HG03460 (cell line): ENCODE measurements at regions not wholly inside any gene's neighbourhood (a gene's known extent, or its start where the extent isn't known, plus 50 kb on each side); places are given as distances from the start of the nearest gene placed in this dataset.

Source experiments
- ATAC-seq: cut with Tn5 transposase; IDR thresholded peaks from one replicate; pipeline ENCODE4 v1.9.1; 2021; ENCODE audit not compliant: unreplicated experiment

DNA sequence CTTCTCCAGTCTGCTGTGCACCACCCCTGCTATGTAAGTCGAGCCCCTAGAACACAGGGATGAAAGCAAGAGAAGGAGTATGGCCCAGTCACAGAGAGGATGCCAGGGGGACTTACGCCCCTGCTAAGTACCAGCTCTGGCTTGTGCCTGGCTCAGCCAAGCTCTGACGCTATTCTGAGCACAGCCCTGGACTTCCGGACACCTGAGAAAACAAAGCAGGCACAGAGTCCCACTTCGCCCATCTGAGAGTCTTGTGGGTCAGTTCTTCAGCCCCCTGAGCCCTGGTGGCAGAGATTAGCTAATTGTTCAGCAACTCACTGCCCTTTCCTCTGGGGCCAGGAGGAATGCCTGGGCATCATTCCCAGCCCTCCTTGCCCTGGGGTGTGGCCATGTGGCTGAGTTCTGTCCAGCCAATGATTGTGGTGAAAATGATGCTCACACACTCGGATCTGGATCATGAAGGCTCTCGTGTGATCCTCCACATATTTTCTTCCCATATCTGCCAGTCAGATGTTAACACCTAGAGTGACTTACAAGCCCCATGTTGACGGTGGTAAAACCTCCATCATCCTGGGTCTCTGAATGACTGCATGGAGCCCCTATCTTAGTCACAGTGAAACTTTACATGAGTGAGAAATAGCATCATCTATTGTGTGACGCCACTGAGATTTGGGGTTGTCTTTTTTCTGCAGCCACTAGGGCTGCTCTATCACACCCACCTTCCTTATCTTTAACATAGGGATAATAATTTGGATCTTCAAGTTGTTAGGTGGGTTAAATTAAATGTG lies 105.7 kb downstream of the TPRA1 start:
- no peak for ATAC-seq

- peak; percentile 88 for ATAC-seq
Measured at GRCh38 chr3:127483902-127484591, 106.5 kb downstream of the TPRA1 start.

GRCh38 chr3:127483005-127483641 lies 107.4 kb downstream of the TPRA1 start:
- no peak for ATAC-seq

GRCh38 chr3:127482216-127483004 lies 108.1 kb downstream of the TPRA1 start:
- ATAC-seq, result no peak

DNA sequence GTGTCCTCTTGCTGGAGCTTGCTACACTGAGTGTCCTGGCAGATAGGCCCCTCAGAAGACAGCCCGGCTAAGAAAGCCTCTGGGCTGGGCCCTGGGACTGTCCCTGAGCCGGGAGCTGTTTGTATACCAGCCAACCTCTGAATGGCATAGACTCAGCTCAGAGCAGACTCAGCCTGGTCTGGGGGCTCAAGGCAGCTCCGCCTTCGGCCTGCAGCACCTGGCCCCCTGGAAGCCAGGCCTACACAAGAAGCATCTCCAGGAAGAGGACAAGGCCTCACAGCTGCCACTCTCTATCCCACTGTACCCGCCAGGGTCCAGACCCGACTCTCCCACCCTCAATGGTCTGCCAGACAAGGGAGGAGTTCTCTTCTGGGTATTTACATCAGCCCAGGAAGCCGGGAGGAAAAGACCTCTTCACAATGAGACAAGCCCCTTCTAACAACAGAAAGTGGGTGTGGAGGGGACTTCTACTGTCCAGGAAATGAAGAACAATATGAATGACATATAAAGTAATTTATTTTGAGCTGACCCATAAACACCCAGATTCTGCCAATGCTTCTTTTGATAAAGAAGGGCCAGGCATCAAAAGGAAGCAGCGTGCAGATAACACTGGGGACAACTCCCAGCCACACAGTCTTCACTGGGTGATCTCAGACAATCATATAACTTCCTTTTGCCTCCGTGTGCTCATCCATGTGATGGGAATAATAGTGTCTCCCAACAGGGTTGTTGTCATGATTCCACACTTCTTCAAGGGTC lies 110.2 kb downstream of the TPRA1 start:
- ATAC-seq, result no peak

- no peak for ATAC-seq
Measured at GRCh38 chr3:127479449-127479848, 111.1 kb downstream of the TPRA1 start.

DNA sequence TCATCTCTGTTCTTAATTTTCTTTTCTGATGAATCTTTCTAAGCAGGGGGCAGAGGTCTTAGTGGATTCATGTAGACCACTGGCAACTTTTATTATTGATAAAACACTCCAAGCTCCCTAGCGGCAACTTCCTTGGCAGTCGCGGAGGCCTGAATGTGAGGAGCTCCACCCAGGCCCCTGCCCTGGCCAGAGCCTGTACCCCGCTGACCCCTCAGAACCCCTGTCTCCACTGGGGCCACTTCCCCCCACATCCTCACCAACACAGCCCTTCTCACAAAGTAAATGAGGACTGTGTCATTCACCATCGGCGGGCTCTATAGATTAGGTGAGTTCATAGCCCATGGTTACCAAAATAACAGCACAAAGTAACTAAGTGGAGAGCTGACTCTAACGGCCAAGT lies 111.6 kb downstream of the TPRA1 start:
- ATAC-seq, result no peak

DNA sequence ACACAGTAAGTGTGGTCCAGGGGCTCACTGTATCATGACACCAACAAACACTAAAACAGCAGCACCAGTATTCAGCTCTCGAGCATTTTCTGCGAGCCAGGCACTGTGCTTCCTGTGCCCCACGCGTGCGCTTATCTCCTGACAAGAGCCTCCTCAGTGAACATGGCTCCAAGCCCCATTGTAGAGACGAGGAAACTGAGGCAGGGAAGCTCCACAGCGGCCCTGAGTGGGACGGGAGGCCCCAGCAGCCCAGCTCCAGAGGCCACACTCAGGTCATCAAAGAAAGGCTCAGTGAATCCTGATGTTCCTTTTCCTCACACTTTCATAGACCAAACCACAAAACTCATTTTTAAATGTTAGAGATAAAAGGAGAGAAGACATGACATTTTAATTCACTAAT lies 113.1 kb downstream of the TPRA1 start:
- no peak for ATAC-seq

DNA sequence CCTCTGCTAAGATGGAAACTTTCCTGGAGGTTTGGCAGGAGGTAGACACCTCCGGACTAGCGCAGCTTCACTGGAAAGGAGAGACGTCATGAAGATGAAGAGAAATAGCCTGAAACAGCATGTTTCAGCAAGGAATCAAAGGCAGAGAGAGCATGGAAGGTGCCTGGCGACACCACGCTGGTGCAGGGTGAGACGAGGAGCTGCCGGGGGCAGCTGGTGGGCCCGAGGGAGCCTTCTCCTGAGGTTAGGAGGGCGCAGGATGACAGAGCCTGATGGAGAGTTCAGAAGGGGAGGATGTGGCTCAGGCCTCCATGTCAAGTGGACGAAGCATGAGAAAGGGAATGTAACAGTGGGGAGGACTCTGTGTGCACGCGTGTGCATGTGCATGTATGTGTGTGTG lies 113.6 kb downstream of the TPRA1 start:
- ATAC-seq, result no peak

DNA sequence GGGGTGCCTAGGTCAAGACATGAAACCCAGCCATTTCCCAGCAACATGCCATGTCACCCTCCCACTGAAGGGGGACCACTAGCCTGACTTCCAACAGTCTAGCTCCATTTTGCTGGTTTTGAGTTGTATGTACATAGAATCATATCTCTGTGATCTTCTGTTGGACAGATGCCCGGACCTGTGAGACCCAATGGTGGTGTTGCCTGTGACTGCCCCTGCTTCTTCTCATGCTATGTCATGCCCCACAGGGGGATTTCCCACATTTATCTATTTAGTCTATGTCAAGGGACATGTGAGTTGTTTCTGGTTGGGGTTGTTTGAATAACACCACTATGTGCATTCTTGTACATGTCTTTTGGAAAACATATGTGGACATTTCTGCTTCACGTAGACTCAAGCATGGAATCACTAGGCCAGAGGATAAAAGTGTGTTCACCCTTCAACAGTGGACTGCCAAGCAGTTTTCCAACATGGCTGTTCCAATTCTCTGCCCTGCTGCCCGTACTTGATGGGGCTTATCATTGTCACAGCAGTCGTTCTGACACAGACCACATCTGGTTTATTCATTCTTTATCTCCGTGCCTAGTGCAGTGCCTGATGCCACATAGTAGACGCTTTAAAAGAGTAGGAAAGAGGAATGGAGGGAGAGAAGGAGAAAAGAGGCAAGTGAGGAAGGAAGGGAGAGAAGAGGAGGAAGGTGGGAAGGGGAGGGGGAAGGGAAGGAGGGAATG lies 114.4 kb downstream of the TPRA1 start:
- no peak for ATAC-seq

DNA sequence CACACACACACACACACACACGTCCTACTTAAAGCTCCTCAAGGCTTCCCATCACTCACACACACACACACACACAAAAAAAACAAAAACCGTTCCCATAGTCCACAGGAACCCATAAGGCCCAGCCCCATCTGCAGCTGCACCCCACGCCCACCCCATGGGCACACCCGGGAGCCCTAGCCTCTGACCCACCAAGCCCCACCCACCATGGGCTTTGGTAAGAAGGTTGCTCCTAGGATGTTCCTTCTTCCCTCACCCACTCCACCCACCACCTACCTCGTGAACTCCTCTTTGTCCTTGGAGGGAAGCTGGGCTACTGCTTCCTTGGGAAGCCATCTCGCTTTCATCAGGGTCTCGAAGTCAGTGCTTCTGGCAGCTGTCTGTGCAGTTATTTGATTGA lies 115.1 kb downstream of the TPRA1 start:
- no peak for ATAC-seq

- ATAC-seq, result no peak
Measured at GRCh38 chr3:127473244-127474024, 117.1 kb downstream of the TPRA1 start.

GRCh38 chr3:127472506-127472905 lies 118.0 kb downstream of the TPRA1 start:
- ATAC-seq, result no peak

- no peak for ATAC-seq
Measured at GRCh38 chr3:127471142-127471541, 119.4 kb downstream of the TPRA1 start.

- ATAC-seq, result no peak
Measured at GRCh38 chr3:127469760-127470159, 120.8 kb downstream of the TPRA1 start.

DNA sequence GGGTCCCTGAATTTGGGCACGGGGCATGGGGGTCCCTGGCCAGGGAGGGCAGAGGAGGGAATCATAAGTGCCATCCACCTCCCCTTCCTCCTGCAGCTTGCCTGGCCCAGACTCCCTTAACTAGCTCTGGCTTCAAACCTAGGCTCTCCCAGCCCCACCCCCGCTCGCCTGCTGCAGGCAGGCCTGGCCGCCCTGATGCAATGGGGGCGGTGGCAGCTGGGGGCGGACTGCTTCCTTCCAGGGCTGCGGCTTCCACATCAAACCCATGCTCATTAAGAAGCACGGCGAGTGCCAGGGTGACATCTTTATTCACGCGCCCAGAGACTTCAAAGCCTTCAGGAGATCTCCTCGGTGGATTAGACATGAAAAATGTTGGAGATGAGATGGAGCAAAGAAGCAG lies 123.1 kb downstream of the TPRA1 start:
- no peak for ATAC-seq

DNA sequence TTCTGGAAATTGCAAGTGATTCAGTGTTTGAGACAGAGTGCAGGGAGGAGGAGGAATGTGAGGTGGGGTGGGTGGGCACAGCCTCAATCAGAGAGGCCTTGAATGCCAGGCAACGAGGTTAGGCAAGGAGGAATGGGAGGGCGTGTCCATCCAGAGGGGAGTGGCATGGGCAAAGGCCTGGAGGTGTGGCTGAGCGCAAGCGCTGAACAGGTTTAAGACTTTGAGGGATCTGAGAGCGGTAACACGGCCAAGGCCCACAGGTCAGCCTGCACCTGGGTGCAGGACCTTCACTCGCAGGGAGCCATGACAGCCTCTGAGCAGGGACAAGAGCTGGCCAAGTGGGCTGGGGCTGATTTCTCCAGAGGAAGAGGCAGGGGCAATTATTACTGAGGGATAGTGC lies 125.9 kb downstream of the TPRA1 start:
- ATAC-seq, result no peak

- ATAC-seq, result no peak
Measured at GRCh38 chr3:127462111-127462655, 128.3 kb downstream of the TPRA1 start.
